DOHH2 (cell line): ENCODE measurements at regions not wholly inside any gene's neighbourhood (a gene's known extent, or its start where the extent isn't known, plus 50 kb on each side); places are given as distances from the start of the nearest gene placed in this dataset.

Experiments used
- H3F3A ChIP-seq: fragments of 200-600 bp; sonication (generic), shearing (Covaris generic); 2 replicates; pipeline ENCODE4 v1.6.0; 2016; ENCODE audit warnings: antibody characterized with exemption, mild to moderate bottlenecking; ENCODE audit not compliant: control insufficient read depth, insufficient read depth
- H3K27ac ChIP-seq: fragments of 200-600 bp; sonication (generic); 2 replicates; pipeline ENCODE4 v1.5.1; 2014; ENCODE audit warnings: low read depth, mild to moderate bottlenecking, low read length, moderate library complexity
- H3K27me3 ChIP-seq: fragments of 200-600 bp; sonication (generic); 2 replicates; pipeline ENCODE4 v1.6.1; 2014; ENCODE audit warnings: mild to moderate bottlenecking, low read length, mixed read lengths; ENCODE audit not compliant: control insufficient read depth
- H3K36me3 ChIP-seq: fragments of 200-600 bp; sonication (generic); 2 replicates; pipeline ENCODE4 v1.6.1; 2014; ENCODE audit warnings: mild to moderate bottlenecking, low read length, moderate library complexity, mixed read lengths; ENCODE audit not compliant: control insufficient read depth
- H3K4me1 ChIP-seq: fragments of 200-600 bp; sonication (generic); 2 replicates; pipeline ENCODE4 v1.6.1; 2014; ENCODE audit warnings: mild to moderate bottlenecking, low read length, mixed read lengths; ENCODE audit not compliant: control insufficient read depth
- H3K4me2 ChIP-seq: fragments of 200-600 bp; sonication (generic); 2 replicates; pipeline ENCODE4 v1.6.0; 2014; ENCODE audit warnings: mild to moderate bottlenecking, low read length, moderate library complexity
- H3K4me3 ChIP-seq: fragments of 200-600 bp; sonication (generic); 2 replicates; pipeline ENCODE4 v1.5.1; 2014; ENCODE audit warnings: mild to moderate bottlenecking, low read length, mixed read lengths
- H3K79me2 ChIP-seq: fragments of 200-600 bp; sonication (generic); 2 replicates; pipeline ENCODE4 v1.6.1; 2014; ENCODE audit warnings: mild to moderate bottlenecking, low read length, mixed read lengths; ENCODE audit not compliant: control insufficient read depth
- H3K9me2 ChIP-seq: fragments of 200-600 bp; sonication (generic); replicated peaks from 2 replicates; pipeline ENCODE4 v1.6.1; 2014; ENCODE audit warnings: mild to moderate bottlenecking, low read length, mixed read lengths; ENCODE audit not compliant: control insufficient read depth
- H3K9me3 ChIP-seq: fragments of 200-600 bp; sonication (generic); 2 replicates; pipeline ENCODE4 v1.6.1; 2014; ENCODE audit warnings: antibody characterized with exemption, low read length, mixed read lengths; ENCODE audit not compliant: control insufficient read depth, insufficient read depth
- H4K20me1 ChIP-seq: fragments of 200-600 bp; sonication (generic); 2 replicates; pipeline ENCODE4 v1.6.0; 2014; ENCODE audit warnings: low read depth, mild to moderate bottlenecking, antibody characterized with exemption, low read length, moderate library complexity; ENCODE audit not compliant: control insufficient read depth, insufficient read depth
- EZH2phosphoT487 ChIP-seq: fragments of 200-600 bp; sonication (generic); IDR thresholded peaks from 2 replicates; pipeline ENCODE4 v1.6.1; 2017; ENCODE audit warnings: borderline replicate concordance, mild to moderate bottlenecking, antibody characterized with exemption, low read length, moderate library complexity, mixed read lengths
- TF ChIP-seq, protein P1 (sequence below): fragments of 200-600 bp; sonication (generic); IDR thresholded peaks from one replicate; pipeline ENCODE4 v1.5.1; 2014; ENCODE audit warnings: antibody characterized with exemption, mild to moderate bottlenecking, low read depth, low read length; ENCODE audit not compliant: poor library complexity, severe bottlenecking

GRCh38 chr18:72605376-72605775 lies 61.2 kb upstream of the CBLN2 start:
- Histone ChIP-seq H3K27ac (no peak overlapping the region), H3K4me3 (no peak overlapping the region), H3F3A (no peaks in the 10 kb centered on the region), H4K20me1 (no peaks in the 10 kb centered on the region), H3K9me2 (no peaks in the 10 kb centered on the region; the same call in 1 of the 2 replicates), H3K36me3 (no peaks in the 10 kb centered on the region), H3K4me1 (no peaks in the 10 kb centered on the region), H3K79me2 (no peaks in the 10 kb centered on the region), H3K4me2 (no peak overlapping the region), H3K9me3 (no peaks in the 10 kb centered on the region), H3K27me3 (no peaks in the 10 kb centered on the region)
- TF ChIP-seq, protein P1, sequence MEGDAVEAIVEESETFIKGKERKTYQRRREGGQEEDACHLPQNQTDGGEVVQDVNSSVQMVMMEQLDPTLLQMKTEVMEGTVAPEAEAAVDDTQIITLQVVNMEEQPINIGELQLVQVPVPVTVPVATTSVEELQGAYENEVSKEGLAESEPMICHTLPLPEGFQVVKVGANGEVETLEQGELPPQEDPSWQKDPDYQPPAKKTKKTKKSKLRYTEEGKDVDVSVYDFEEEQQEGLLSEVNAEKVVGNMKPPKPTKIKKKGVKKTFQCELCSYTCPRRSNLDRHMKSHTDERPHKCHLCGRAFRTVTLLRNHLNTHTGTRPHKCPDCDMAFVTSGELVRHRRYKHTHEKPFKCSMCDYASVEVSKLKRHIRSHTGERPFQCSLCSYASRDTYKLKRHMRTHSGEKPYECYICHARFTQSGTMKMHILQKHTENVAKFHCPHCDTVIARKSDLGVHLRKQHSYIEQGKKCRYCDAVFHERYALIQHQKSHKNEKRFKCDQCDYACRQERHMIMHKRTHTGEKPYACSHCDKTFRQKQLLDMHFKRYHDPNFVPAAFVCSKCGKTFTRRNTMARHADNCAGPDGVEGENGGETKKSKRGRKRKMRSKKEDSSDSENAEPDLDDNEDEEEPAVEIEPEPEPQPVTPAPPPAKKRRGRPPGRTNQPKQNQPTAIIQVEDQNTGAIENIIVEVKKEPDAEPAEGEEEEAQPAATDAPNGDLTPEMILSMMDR, result no peak
- TF ChIP-seq EZH2phosphoT487, result no peak

DNA sequence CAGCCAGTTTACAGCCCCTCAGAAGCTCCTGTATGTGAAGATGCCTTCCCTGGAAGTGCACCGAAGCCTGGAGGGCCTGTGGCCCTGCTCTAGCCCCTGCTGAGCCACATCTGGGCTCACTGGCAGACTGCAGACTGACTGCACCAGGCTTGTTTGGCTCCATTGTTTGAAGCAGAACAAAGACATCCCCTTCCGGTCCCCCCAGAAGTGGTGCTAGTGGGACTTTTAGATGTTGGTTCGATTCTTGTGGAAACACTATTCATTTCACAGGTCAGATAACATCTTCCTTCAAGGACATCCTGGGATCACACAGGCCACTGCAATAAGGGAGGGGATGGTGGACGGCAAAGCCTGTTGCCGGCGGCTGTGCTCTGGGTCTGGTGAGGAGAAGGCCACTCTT lies 57.8 kb upstream of the CBLN2 start:
- Histone ChIP-seq H3K27me3 (no peaks in the 10 kb centered on the region), H3K4me2 (no peak overlapping the region), H3K27ac (no peak overlapping the region), H3K79me2 (no peaks in the 10 kb centered on the region), H3K9me2 (no peaks in the 10 kb centered on the region), H3K4me1 (no peaks in the 10 kb centered on the region), H3F3A (no peaks in the 10 kb centered on the region), H3K4me3 (no peak overlapping the region), H3K36me3 (no peaks in the 10 kb centered on the region), H3K9me3 (no peaks in the 10 kb centered on the region), H4K20me1 (no peaks in the 10 kb centered on the region)
- TF ChIP-seq, protein P1, result no peak
- TF ChIP-seq EZH2phosphoT487, result no peak

- H3K27ac ChIP-seq, result no peak overlapping the region
- H3K9me2 ChIP-seq, result no peaks in the 10 kb centered on the region
- no peaks in the 10 kb centered on the region for H4K20me1 ChIP-seq
- H3K4me2 ChIP-seq, result no peak overlapping the region
- H3K9me3 ChIP-seq, result no peaks in the 10 kb centered on the region
- TF ChIP-seq, protein P1, result no peak
- TF ChIP-seq EZH2phosphoT487, result no peak
- no peaks in the 10 kb centered on the region for H3K36me3 ChIP-seq
- no peak overlapping the region for H3K4me3 ChIP-seq
- H3K27me3 ChIP-seq, result no peaks in the 10 kb centered on the region
- no peaks in the 10 kb centered on the region for H3F3A ChIP-seq
- no peaks in the 10 kb centered on the region for H3K79me2 ChIP-seq
- no peaks in the 10 kb centered on the region for H3K4me1 ChIP-seq
Observed at GRCh38 chr18:72601481-72601880, 57.3 kb upstream of the CBLN2 start.
